Testis (tissue), 2 donors: ENCODE measurements at regions not wholly inside any gene's neighbourhood (a gene's known extent, or its start where the extent isn't known, plus 50 kb on each side); places are given as distances from the start of the nearest gene placed in this dataset.

Source experiments
- DNase-seq: peaks from one replicate; pipeline ENCODE4 v3.0.0-alpha.2; 2019
- H3K27ac ChIP-seq, 2 donors: fragments of 200-600 bp; sonication (generic); one replicate each; pipeline ENCODE4 v1.5.1; 2019
- H3K27me3 ChIP-seq: fragments of 200-600 bp; sonication (generic); one replicate; pipeline ENCODE4 v1.5.1; 2019
- H3K36me3 ChIP-seq: fragments of 200-600 bp; sonication (generic); one replicate; pipeline ENCODE4 v1.5.1; 2017; ENCODE audit warnings: low read depth; ENCODE audit errors: missing control alignments
- H3K4me1 ChIP-seq: fragments of 200-600 bp; sonication (generic); one replicate; pipeline ENCODE4 v1.5.1; 2019
- H3K4me3 ChIP-seq, 2 donors: fragments of 200-600 bp; sonication (generic); one replicate each; pipeline ENCODE4 v1.5.1; 2017 to 2019
- H3K9me3 ChIP-seq: fragments of 200-600 bp; sonication (generic); one replicate; pipeline ENCODE4 v1.5.1; 2017
- POLR2A ChIP-seq: fragments of 450-650 bp; IDR thresholded peaks from one replicate; pipeline ENCODE4 v1.6.1; 2017; ENCODE audit warnings: antibody characterized with exemption, mild to moderate bottlenecking, moderate library complexity
- WGBS, 2 donors: methylation state at CpG; one replicate each; pipeline ENCODE4 v1.1.5; 2018; 5-methylcytosine and 5-hydroxymethylcytosine counted together
- intact Hi-C: fragments of 100-400 bp; cut with DNase I; formaldehyde crosslinking; loops from one replicate; pipeline ENCODE4 v1.15.1; 2023; ENCODE audit warnings: low total_unique reads
- TF ChIP-seq, protein P1 (sequence below), 3 experiments: fragments of 450-650 bp in 2 of 3; fragments of 200-600 bp in 1 of 3; sonication (generic) in 1 of 3; IDR thresholded peaks; one replicate each; pipeline ENCODE4 v1.5.1; 2016 to 2019; ENCODE audit warnings: antibody characterized with exemption in 3 of 3, mild to moderate bottlenecking in 2 of 3, moderate library complexity in 1 of 3

DNA sequence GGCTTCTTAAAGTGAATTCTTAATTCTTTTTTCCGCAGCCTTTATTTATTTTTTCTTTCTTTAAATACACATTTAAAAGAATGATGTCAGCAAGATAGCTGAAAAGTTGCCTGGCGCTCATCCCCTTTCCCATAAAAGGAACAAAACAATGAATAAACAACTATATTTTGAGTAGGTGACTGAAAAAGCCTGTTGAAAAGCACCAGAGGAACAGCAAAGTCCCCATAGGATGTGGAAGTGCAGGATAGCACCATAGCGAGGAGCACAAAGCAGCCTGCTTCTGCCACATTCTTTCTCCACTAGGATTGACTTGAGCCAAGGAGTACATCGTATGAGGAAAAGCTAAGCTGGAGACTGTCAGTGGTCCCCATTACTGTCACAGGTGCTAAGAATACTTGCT is 754.9 kb downstream of the SQOR start:
- Histone ChIP-seq H3K27ac (no peak overlapping the region), H3K4me1 (no peaks in the 10 kb centered on the region), H3K4me3 (no peak overlapping the region), H3K9me3 (no peaks in the 10 kb centered on the region), H3K27me3 (no peaks in the 10 kb centered on the region), H3K36me3 (no peaks in the 10 kb centered on the region)
- intact Hi-C loops, result no loop called here
- no peak for DNase-seq
- 87 to 92% methylated on average over 4 of the region's 4 CpGs for WGBS, 2 donors
- TF ChIP-seq, protein P1, sequence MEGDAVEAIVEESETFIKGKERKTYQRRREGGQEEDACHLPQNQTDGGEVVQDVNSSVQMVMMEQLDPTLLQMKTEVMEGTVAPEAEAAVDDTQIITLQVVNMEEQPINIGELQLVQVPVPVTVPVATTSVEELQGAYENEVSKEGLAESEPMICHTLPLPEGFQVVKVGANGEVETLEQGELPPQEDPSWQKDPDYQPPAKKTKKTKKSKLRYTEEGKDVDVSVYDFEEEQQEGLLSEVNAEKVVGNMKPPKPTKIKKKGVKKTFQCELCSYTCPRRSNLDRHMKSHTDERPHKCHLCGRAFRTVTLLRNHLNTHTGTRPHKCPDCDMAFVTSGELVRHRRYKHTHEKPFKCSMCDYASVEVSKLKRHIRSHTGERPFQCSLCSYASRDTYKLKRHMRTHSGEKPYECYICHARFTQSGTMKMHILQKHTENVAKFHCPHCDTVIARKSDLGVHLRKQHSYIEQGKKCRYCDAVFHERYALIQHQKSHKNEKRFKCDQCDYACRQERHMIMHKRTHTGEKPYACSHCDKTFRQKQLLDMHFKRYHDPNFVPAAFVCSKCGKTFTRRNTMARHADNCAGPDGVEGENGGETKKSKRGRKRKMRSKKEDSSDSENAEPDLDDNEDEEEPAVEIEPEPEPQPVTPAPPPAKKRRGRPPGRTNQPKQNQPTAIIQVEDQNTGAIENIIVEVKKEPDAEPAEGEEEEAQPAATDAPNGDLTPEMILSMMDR (IDR thresholded peaks at IDR 0.05), result no peak
- no peak for TF ChIP-seq POLR2A

DNA sequence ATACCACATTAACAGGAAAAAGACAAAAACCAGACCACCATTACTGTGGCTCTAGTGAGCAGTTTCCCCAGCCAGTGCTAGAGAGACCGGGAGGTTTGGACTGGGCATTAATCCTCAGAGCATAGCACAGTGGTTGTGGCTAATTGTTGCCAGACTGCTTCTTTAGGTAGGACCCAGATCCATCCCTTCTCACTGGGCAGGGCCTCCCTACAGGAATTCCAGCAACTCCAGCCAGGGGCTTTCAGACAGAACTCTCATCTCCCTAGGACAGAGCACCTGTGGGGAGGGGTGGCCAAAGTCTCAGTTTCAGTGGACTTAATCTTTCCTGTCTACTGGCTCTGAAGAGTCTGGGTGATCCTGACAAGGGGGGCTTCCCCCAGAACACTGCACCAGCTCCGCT is 759.6 kb downstream of the SQOR start:
- DNase-seq, result no peak
- Histone ChIP-seq H3K27ac (no peak overlapping the region), H3K27me3 (no peaks in the 10 kb centered on the region), H3K36me3 (no peaks in the 10 kb centered on the region), H3K4me3 (no peak overlapping the region), H3K9me3 (no peaks in the 10 kb centered on the region), H3K4me1 (no peaks in the 10 kb centered on the region)
- 91 to 92% methylated on average over 2 of the region's 2 CpGs for WGBS, 2 donors
- TF ChIP-seq, protein P1 (IDR thresholded peaks at IDR 0.05), result no peak
- TF ChIP-seq POLR2A, result no peak
- intact Hi-C loops, result no loop called here

DNA sequence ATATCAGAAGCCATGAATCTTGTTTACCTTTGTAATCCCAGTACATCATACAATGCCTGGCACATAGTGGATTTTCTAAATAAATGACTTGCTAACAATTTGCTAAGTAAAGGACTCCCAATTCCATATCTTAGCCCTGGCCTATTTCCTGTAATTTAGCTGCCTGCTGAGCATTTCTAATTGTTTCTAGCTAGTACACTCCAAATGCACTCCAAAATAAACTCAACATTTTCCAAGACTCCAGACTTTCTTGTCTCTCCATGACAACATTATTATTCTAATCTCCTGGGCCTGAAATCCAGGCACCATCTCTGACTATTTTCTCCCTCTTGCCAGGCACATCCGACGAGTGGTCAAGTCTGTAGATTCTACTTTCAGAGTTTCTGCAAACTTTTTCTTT is 773.5 kb downstream of the SQOR start:
- TF ChIP-seq, protein P1 (IDR thresholded peaks at IDR 0.05), result no peak
- no peak for TF ChIP-seq POLR2A
- H3K36me3 ChIP-seq, result no peaks in the 10 kb centered on the region
- no peak overlapping the region for H3K4me3 ChIP-seq
- no peak for DNase-seq
- no peaks in the 10 kb centered on the region for H3K9me3 ChIP-seq
- no peaks in the 10 kb centered on the region for H3K4me1 ChIP-seq
- intact Hi-C loops, result no loop called here
- no peaks in the 10 kb centered on the region for H3K27me3 ChIP-seq
- H3K27ac ChIP-seq, result no peak overlapping the region
- WGBS, 2 donors, result 34 to 48% methylated on average over 2 of the region's 2 CpGs

DNA sequence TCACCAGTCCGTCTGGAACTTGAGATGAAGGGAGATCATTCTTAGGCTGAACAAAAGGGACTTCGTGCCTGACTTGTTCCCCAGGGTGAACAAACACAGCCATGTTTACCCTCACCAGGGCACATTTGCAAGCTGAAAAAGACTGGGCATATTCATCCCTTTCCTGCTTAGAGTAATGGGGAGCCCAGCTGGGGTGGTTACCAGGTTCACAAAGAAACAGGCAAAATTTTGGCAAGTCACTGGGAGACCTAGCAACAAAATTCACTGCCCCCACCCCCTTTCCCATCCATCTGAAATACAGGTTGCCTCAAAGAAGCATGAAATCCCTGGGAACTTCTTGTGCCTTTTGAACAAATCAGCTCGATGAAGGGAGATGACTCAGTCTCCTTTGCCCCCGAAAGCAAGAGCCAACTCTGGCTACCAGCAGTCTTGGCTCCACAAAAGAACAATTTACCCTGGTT is 775.0 kb downstream of the SQOR start:
- 75 to 77% methylated on average over 4 of the region's 4 CpGs for WGBS, 2 donors
- Histone ChIP-seq H3K27me3 (no peaks in the 10 kb centered on the region), H3K36me3 (no peaks in the 10 kb centered on the region), H3K4me1 (no peaks in the 10 kb centered on the region), H3K27ac (no peak overlapping the region), H3K9me3 (no peaks in the 10 kb centered on the region), H3K4me3 (no peak overlapping the region)
- intact Hi-C loops, result no loop called here
- TF ChIP-seq, protein P1 (IDR thresholded peaks at IDR 0.05), result no peak
- no peak for TF ChIP-seq POLR2A
- DNase-seq, result no peak

DNA sequence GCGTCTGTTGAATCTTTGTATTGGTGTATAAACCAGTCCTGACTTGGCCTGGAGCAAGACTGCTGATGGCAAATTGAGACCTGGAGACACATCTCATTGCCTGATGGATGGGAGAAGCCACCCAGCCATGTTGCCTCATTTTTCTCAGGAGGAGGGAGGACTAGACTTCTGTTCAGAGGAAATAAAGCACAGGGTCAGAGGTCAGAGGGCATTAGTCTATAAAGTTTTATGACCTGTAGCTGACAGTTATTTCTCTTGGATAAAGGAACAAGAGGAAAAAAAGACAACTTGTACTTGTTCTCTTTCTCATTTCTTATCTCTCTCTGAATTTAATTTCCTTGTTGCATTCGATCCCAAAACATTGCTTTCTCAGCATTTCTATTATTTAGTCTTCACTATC is 775.9 kb downstream of the SQOR start:
- DNase-seq, result no peak
- WGBS, 2 donors, result 57 to 68% methylated on average over 2 of the region's 2 CpGs
- H3K27me3 ChIP-seq, result no peaks in the 10 kb centered on the region
- H3K9me3 ChIP-seq, result no peaks in the 10 kb centered on the region
- intact Hi-C loops, result no loop called here
- H3K27ac ChIP-seq, result no peak overlapping the region
- TF ChIP-seq, protein P1 (IDR thresholded peaks at IDR 0.05), result no peak
- no peak for TF ChIP-seq POLR2A
- H3K36me3 ChIP-seq, result no peaks in the 10 kb centered on the region
- H3K4me1 ChIP-seq, result no peaks in the 10 kb centered on the region
- H3K4me3 ChIP-seq, result no peak overlapping the region
